NCI-H1436 (cell line): ENCODE measurements at regions not wholly inside any gene's neighbourhood (a gene's known extent, or its start where the extent isn't known, plus 50 kb on each side); places are given as distances from the start of the nearest gene placed in this dataset.
"Not testable (repeated sequence)": the region's sequence is repeated elsewhere in the genome, so short reads cannot be mapped to it uniquely, and the experiment has no call there.

Source experiments
- DNase-seq: peaks from one replicate; lab custom pipeline; 2025; lab: John Stamatoyannopoulos, UW

- no peak for DNase-seq
Observed at GRCh38 chr14:58730792-58731464, 93.2 kb downstream of the DACT1 start.

- no peak for DNase-seq
Observed at GRCh38 chr14:58731465-58732293, 93.9 kb downstream of the DACT1 start.

- DNase-seq: no peak
Observed at GRCh38 chr14:58732387-58732786, 94.6 kb downstream of the DACT1 start.

GRCh38 chr14:58733451-58734208 lies 95.9 kb downstream of the DACT1 start:
- no peak for DNase-seq

- no peak for DNase-seq
Observed at GRCh38 chr14:58735596-58735995, 97.8 kb downstream of the DACT1 start.

GRCh38 chr14:58736606-58737005 lies 98.8 kb downstream of the DACT1 start:
- no peak for DNase-seq

GRCh38 chr14:58737511-58737910 lies 99.7 kb downstream of the DACT1 start:
- DNase-seq: no peak

GRCh38 chr14:58738189-58738836 lies 100.6 kb downstream of the DACT1 start:
- DNase-seq: no peak

GRCh38 chr14:58738876-58739275 lies 101.1 kb downstream of the DACT1 start:
- no peak for DNase-seq

GRCh38 chr14:58739674-58740073 lies 101.9 kb downstream of the DACT1 start:
- no peak for DNase-seq

GRCh38 chr14:58740379-58740935 lies 102.7 kb downstream of the DACT1 start:
- no peak for DNase-seq

- no peak for DNase-seq
Observed at GRCh38 chr14:58744801-58745394, 107.1 kb downstream of the DACT1 start.

- no peak for DNase-seq
Observed at GRCh38 chr14:58746261-58746660, 108.5 kb downstream of the DACT1 start.

- DNase-seq: no peak
Observed at GRCh38 chr14:58746701-58747100, 108.9 kb downstream of the DACT1 start.

- no peak for DNase-seq
Observed at GRCh38 chr14:58747181-58747580, 109.4 kb downstream of the DACT1 start.

- DNase-seq: not testable (repeated sequence)
Observed at GRCh38 chr14:58748251-58748650, 110.5 kb downstream of the DACT1 start.

- peak; percentile 1 for DNase-seq
Observed at GRCh38 chr14:58749066-58749669, 111.4 kb downstream of the DACT1 start.

- no peak for DNase-seq
Observed at GRCh38 chr14:58750321-58751269, 112.8 kb downstream of the DACT1 start.

- DNase-seq: no peak
Observed at GRCh38 chr14:58751788-58752187, 114.0 kb downstream of the DACT1 start.

- DNase-seq: no peak
Observed at GRCh38 chr14:58752289-58752688, 114.5 kb downstream of the DACT1 start.
